Activated T-cell treated with anti-CD3 and anti-CD28 coated beads, Interleukin-2, amount 50 U/mL, for 4 hours (primary cell): ENCODE measurements at regions not wholly inside any gene's neighbourhood (a gene's known extent, or its start where the extent isn't known, plus 50 kb on each side); places are given as distances from the start of the nearest gene placed in this dataset.
"Not testable (repeated sequence)": the region's sequence is repeated elsewhere in the genome, so short reads cannot be mapped to it uniquely, and the experiment has no call there.

Experiments used
- ATAC-seq, 2 donors: fragments of 200-7000 bp; cut with Tn5 transposase; one replicate each; pipeline ENCODE4 v1.10.0; 2021
- DNase-seq: peaks from one replicate; pipeline ENCODE4 v3.0.0-alpha.2; 2020
- H3K27me3 Mint-ChIP-seq: one replicate; pipeline ENCODE4 v1.8.0; 2021; ENCODE audit warnings: low read depth, mixed read lengths
- H3K36me3 Mint-ChIP-seq: one replicate; pipeline ENCODE4 v1.8.0; 2022; ENCODE audit warnings: mixed read lengths; ENCODE audit not compliant: insufficient read depth
- H3K4me1 Mint-ChIP-seq: one replicate; pipeline ENCODE4 v1.8.0; 2021; ENCODE audit warnings: low read depth, mixed read lengths
- H3K4me3 Mint-ChIP-seq: one replicate; pipeline ENCODE4 v1.8.0; 2021; ENCODE audit warnings: mild to moderate bottlenecking, moderate library complexity, mixed read lengths
- H3K9me3 Mint-ChIP-seq: one replicate; pipeline ENCODE4 v1.8.0; 2021; ENCODE audit warnings: mixed read lengths

GRCh38 chr3:31105438-31106077 lies 211.1 kb upstream of the GADL1 start:
- H3K27me3 Mint-ChIP-seq: no peaks in the 10 kb centered on the region
- peaks cover 37% of the 10 kb centered on the region for H3K4me1 Mint-ChIP-seq
- H3K36me3 Mint-ChIP-seq: no peaks in the 10 kb centered on the region
- ATAC-seq (peak; percentile 47 to 51), DNase-seq (no peak)
- H3K4me3 Mint-ChIP-seq: no peak overlapping the region
- H3K9me3 Mint-ChIP-seq: peaks cover 5% of the 10 kb centered on the region

- peaks cover 5% of the 10 kb centered on the region for H3K9me3 Mint-ChIP-seq
- ATAC-seq: no peak
- H3K4me1 Mint-ChIP-seq: peaks cover 37% of the 10 kb centered on the region
- DNase-seq: no peak
- H3K27me3 Mint-ChIP-seq: no peaks in the 10 kb centered on the region
- no peak overlapping the region for H3K4me3 Mint-ChIP-seq
- H3K36me3 Mint-ChIP-seq: no peaks in the 10 kb centered on the region
These were observed 211.7 kb upstream of the GADL1 start for GRCh38 chr3:31106204-31106603.

- peak; percentile 69 to 70 for ATAC-seq
- Mint-ChIP-seq H3K4me1 (peaks cover 31% of the 10 kb centered on the region), H3K4me3 (no peak overlapping the region), H3K27me3 (no peaks in the 10 kb centered on the region), H3K9me3 (peaks cover 5% of the 10 kb centered on the region), H3K36me3 (no peaks in the 10 kb centered on the region)
- no peak for DNase-seq
These were observed 212.5 kb upstream of the GADL1 start for GRCh38 chr3:31106912-31107311.

GRCh38 chr3:31114929-31115283 lies 220.4 kb upstream of the GADL1 start:
- H3K9me3 Mint-ChIP-seq: peaks cover 12% of the 10 kb centered on the region
- no peaks in the 10 kb centered on the region for H3K4me1 Mint-ChIP-seq
- ATAC-seq (no peak), DNase-seq (no peak)
- H3K4me3 Mint-ChIP-seq: no peak overlapping the region
- no peaks in the 10 kb centered on the region for H3K27me3 Mint-ChIP-seq
- H3K36me3 Mint-ChIP-seq: no peaks in the 10 kb centered on the region

GRCh38 chr3:31115531-31115930 lies 221.1 kb upstream of the GADL1 start:
- ATAC-seq, H3K4me1 Mint-ChIP-seq: not testable (repeated sequence)

GRCh38 chr3:31116651-31117050 lies 222.2 kb upstream of the GADL1 start:
- Mint-ChIP-seq H3K27me3 (no peaks in the 10 kb centered on the region), H3K9me3 (peaks cover 12% of the 10 kb centered on the region), H3K4me1 (no peaks in the 10 kb centered on the region), H3K36me3 (no peaks in the 10 kb centered on the region), H3K4me3 (no peak overlapping the region)
- ATAC-seq (no peak), DNase-seq (no peak)

More at GRCh38 chr3:31115531-31115930, 221.1 kb upstream of the GADL1 start:
- not testable (repeated sequence) for H3K36me3 Mint-ChIP-seq, H3K27me3 Mint-ChIP-seq, DNase-seq, H3K4me3 Mint-ChIP-seq
- peaks cover 12% of the 10 kb centered on the region for H3K9me3 Mint-ChIP-seq

GRCh38 chr3:31117854-31118253 lies 223.4 kb upstream of the GADL1 start:
- H3K36me3 Mint-ChIP-seq: no peaks in the 10 kb centered on the region
- H3K9me3 Mint-ChIP-seq: peaks cover 12% of the 10 kb centered on the region
- DNase-seq (no peak), ATAC-seq (no peak)
- H3K27me3 Mint-ChIP-seq: no peaks in the 10 kb centered on the region
- H3K4me1 Mint-ChIP-seq: no peaks in the 10 kb centered on the region
- H3K4me3 Mint-ChIP-seq: no peak overlapping the region

- H3K27me3 Mint-ChIP-seq: no peaks in the 10 kb centered on the region
- no peak for ATAC-seq
- H3K9me3 Mint-ChIP-seq: peaks cover 17% of the 10 kb centered on the region
These were observed 229.9 kb upstream of the GADL1 start for GRCh38 chr3:31124373-31124772.

GRCh38 chr3:31125413-31126020 lies 231.1 kb upstream of the GADL1 start:
- no peaks in the 10 kb centered on the region for H3K27me3 Mint-ChIP-seq
- peaks cover 2% of the 10 kb centered on the region for H3K4me1 Mint-ChIP-seq
- no peaks in the 10 kb centered on the region for H3K36me3 Mint-ChIP-seq
- H3K4me3 Mint-ChIP-seq: no peak overlapping the region
- DNase-seq (no peak), ATAC-seq (no peak)
- H3K9me3 Mint-ChIP-seq: peaks cover 16% of the 10 kb centered on the region

More at GRCh38 chr3:31124373-31124772, 229.9 kb upstream of the GADL1 start:
- Mint-ChIP-seq H3K4me1 (peaks cover 2% of the 10 kb centered on the region), H3K4me3 (no peak overlapping the region), H3K36me3 (no peaks in the 10 kb centered on the region)
- no peak for DNase-seq

GRCh38 chr3:31129241-31129640 lies 234.8 kb upstream of the GADL1 start:
- Mint-ChIP-seq H3K4me1 (peaks cover 2% of the 10 kb centered on the region), H3K36me3 (no peaks in the 10 kb centered on the region), H3K9me3 (peaks cover 8% of the 10 kb centered on the region), H3K27me3 (no peaks in the 10 kb centered on the region), H3K4me3 (no peak overlapping the region)
- no peak for DNase-seq
- no peak for ATAC-seq

GRCh38 chr3:31132132-31132769 lies 237.8 kb upstream of the GADL1 start:
- no peaks in the 10 kb centered on the region for H3K4me1 Mint-ChIP-seq
- no peak for DNase-seq
- H3K36me3 Mint-ChIP-seq: no peaks in the 10 kb centered on the region
- no peak overlapping the region for H3K4me3 Mint-ChIP-seq
- no peaks in the 10 kb centered on the region for H3K9me3 Mint-ChIP-seq
- peak; percentile 67 to 79 for ATAC-seq
- H3K27me3 Mint-ChIP-seq: no peaks in the 10 kb centered on the region

- H3K27me3 Mint-ChIP-seq: no peaks in the 10 kb centered on the region
- DNase-seq (no peak), ATAC-seq (no peak)
- no peaks in the 10 kb centered on the region for H3K36me3 Mint-ChIP-seq
- no peak overlapping the region for H3K4me3 Mint-ChIP-seq
- H3K9me3 Mint-ChIP-seq: no peaks in the 10 kb centered on the region
- no peaks in the 10 kb centered on the region for H3K4me1 Mint-ChIP-seq
These were observed 239.1 kb upstream of the GADL1 start for GRCh38 chr3:31133541-31133940.

- H3K4me3 Mint-ChIP-seq: no peak overlapping the region
- no peak for DNase-seq
- H3K4me1 Mint-ChIP-seq: no peaks in the 10 kb centered on the region
- ATAC-seq: no peak
- H3K36me3 Mint-ChIP-seq: no peaks in the 10 kb centered on the region
- H3K9me3 Mint-ChIP-seq: no peaks in the 10 kb centered on the region
- no peaks in the 10 kb centered on the region for H3K27me3 Mint-ChIP-seq
These were observed 241.1 kb upstream of the GADL1 start for GRCh38 chr3:31135546-31135945.

GRCh38 chr3:31137718-31138465 lies 243.4 kb upstream of the GADL1 start:
- Mint-ChIP-seq H3K36me3 (no peaks in the 10 kb centered on the region), H3K4me3 (no peak overlapping the region), H3K9me3 (no peaks in the 10 kb centered on the region), H3K27me3 (no peaks in the 10 kb centered on the region), H3K4me1 (no peaks in the 10 kb centered on the region)
- DNase-seq: no peak
- no peak for ATAC-seq
